ENCODE measurements at regions not wholly inside any gene's neighbourhood (a gene's known extent, or its start where the extent isn't known, plus 50 kb on each side); places are given as distances from the start of the nearest gene placed in this dataset.

DNA sequence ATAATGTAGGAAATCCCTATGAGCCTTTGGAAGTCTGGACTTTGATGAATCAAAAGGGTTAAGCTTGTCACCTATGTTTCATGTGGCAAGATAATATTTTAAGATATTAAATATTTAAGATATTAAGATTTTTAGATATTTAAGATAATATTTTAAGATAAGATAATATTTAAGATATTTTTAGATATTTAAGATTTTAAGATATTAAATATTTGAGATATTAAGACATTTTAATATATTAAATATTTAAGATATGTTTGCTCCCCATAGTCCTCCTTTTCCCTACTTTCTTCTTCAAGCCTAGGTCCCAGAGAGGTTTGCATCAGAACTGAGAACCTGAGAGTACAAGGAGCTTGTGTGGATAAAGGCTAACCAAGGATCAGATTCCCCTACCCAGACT is 478.4 kb upstream of the IGFBP7 start:
- H4K20me1 ChIP-seq: no peaks in the 10 kb centered on the region
- no peak overlapping the region for H3K4me3 ChIP-seq
- no peaks in the 10 kb centered on the region for H3K27me3 ChIP-seq
- TF ChIP-seq Cebpa-rat (IDR thresholded peaks at IDR 0.05): no peak
- no peak overlapping the region for H3K4me2 ChIP-seq
- no peaks in the 10 kb centered on the region for H3K36me3 ChIP-seq
- no peak overlapping the region for H3K9ac ChIP-seq
- no peak overlapping the region for H3K27ac ChIP-seq
- H3K9me3 ChIP-seq: no peaks in the 10 kb centered on the region
- no peaks in the 10 kb centered on the region for H3K4me1 ChIP-seq

DNA sequence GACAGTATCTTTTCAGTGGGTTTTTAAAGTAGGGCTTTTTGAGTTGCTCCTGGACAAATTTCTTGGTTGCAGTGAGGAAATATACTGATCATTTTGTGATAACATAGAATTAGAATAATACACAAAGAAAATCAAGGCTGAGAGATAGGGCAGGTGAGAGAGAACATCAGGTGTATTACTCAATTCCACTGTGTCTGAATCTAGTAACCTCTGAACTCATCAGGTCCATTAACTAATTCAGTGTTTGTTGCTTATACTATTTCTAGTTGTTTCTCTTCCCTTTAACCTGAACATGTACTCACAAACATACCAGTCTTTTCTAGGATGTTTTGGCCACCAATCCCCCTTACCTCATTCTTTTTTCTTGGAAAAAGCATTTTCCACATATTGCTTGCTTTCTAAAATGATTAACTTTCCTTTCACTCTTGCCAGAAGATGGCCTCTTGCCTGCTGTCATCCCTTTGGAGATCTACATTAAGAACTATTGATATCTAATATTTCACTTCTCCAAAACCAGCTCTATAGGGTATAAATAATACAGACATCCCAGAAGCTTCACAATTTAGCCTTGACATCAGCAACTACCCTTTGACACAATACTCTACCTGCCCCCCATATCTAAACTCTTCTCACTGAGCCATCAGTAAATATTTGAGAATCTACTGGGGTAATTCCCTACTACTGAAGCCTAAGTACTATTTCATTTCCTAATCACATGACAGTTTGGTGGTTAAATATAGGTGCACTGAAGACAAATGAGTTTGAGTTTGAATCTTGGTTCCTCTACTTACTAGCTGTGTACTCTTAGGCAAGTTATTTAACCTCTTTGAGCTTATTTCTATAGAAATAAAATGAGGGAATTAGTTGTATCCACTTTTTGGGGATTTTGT is 470.8 kb upstream of the IGFBP7 start:
- Histone ChIP-seq H3K9ac (no peak overlapping the region), H3K4me1 (no peaks in the 10 kb centered on the region), H3K4me2 (no peak overlapping the region), H4K20me1 (no peaks in the 10 kb centered on the region), H3K27me3 (no peaks in the 10 kb centered on the region), H3K9me3 (no peaks in the 10 kb centered on the region), H3K36me3 (no peaks in the 10 kb centered on the region), H3K27ac (no peak overlapping the region), H3K4me3 (no peak overlapping the region)
- no peak for TF ChIP-seq Cebpa-rat (IDR thresholded peaks at IDR 0.05)

DNA sequence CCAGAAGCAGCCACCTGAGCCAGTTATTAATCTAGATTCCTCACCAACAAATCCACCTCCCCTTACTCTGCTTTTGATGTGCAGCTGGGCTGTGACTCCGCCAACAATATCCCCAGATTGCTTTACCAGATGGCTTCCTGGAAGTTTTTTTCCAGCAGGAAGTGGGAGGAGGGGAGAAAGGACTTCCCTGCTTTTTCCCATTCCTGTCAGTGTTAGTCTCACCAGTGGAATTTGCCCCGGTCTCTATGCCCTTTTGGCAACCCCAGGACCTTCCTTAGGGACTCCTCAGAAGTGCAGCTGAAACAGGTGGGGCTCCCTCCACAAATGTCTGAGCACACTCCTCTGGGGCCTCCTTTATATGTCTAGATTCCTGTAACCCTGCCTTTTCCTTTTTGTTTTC is 465.2 kb upstream of the IGFBP7 start:
- Histone ChIP-seq H3K9me3 (no peaks in the 10 kb centered on the region), H3K9ac (no peak overlapping the region), H3K27ac (no peak overlapping the region), H3K4me1 (no peaks in the 10 kb centered on the region), H3K27me3 (no peaks in the 10 kb centered on the region), H4K20me1 (no peaks in the 10 kb centered on the region), H3K4me3 (no peak overlapping the region), H3K36me3 (no peaks in the 10 kb centered on the region), H3K4me2 (no peak overlapping the region)
- no peak for TF ChIP-seq Cebpa-rat (IDR thresholded peaks at IDR 0.05)

DNA sequence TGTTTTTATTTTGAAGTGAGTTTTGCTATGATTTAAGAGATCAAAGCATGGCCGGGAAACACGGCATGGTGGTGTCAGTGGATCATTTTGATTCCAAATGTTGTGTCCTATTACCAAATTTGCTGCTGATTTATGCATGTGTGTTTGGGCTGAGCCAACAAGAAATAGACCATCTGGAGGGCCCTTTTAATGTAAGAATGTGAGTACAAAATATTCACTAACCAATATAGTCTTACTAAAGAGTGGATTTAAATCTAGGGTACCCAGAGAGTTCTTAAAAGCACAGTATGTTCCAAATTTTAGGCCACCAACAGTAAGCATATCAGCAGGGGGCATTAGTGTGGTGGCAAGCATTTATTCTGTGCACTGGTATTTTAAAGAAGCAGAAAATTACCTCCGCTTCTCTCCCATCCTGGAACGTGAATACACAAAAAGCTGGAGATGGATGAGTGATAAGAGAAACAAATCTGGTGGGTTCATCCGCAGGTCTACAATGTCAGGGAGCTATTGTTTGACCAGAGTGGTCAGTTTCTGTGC is 444.4 kb upstream of the IGFBP7 start:
- no peak overlapping the region for H3K27ac ChIP-seq
- H3K9ac ChIP-seq: no peak overlapping the region
- H3K4me2 ChIP-seq: no peak overlapping the region
- H3K4me1 ChIP-seq: no peaks in the 10 kb centered on the region
- no peaks in the 10 kb centered on the region for H3K9me3 ChIP-seq
- no peaks in the 10 kb centered on the region for H4K20me1 ChIP-seq
- TF ChIP-seq Cebpa-rat (IDR thresholded peaks at IDR 0.05): no peak
- H3K27me3 ChIP-seq: no peaks in the 10 kb centered on the region
- H3K4me3 ChIP-seq: no peak overlapping the region
- no peaks in the 10 kb centered on the region for H3K36me3 ChIP-seq

DNA sequence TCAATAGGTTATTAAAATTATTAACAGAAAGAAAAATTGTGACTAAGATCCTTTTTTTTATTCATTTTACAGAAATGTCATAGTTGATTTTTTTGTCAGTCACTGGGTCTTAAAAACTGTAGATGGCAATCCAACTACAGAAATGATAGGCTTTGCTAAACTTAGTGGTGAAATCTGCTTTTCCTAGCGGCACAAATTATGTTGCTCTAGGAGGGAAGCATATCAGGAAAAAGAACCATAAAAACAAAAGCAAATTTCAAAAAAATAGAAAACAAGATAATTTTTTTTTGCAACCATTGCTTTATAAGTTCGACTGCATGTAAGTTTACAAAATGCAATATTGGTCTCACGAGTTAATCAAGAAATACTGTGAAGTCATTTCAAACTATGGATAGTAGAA is 443.5 kb upstream of the IGFBP7 start:
- Histone ChIP-seq H3K4me2 (no peak overlapping the region), H3K4me1 (no peaks in the 10 kb centered on the region), H3K27ac (no peak overlapping the region), H3K9me3 (no peaks in the 10 kb centered on the region), H4K20me1 (no peaks in the 10 kb centered on the region), H3K36me3 (no peaks in the 10 kb centered on the region), H3K9ac (no peak overlapping the region), H3K4me3 (no peak overlapping the region), H3K27me3 (no peaks in the 10 kb centered on the region)
- no peak for TF ChIP-seq Cebpa-rat (IDR thresholded peaks at IDR 0.05)

DNA sequence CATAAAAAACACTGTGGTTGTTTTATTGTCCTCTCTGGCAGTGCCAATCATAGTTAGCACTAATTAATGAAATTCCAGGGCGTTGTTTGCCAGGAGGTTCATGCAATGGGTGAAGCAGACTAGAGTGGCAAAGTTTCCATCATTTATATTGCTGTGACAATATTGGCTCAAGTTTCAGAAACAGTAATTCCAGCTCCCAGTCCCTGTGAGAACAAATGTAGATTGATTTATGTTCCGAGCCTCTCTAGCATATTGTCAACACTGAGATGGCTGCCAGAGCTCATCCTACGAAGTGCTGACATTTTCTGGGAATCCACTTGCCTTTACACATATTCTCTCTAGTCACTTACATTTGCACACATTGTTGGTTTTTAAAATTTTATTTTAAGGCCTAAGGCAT is 440.0 kb upstream of the IGFBP7 start:
- no peaks in the 10 kb centered on the region for H3K36me3 ChIP-seq
- no peaks in the 10 kb centered on the region for H3K9me3 ChIP-seq
- no peaks in the 10 kb centered on the region for H3K4me1 ChIP-seq
- no peak overlapping the region for H3K4me2 ChIP-seq
- no peak overlapping the region for H3K4me3 ChIP-seq
- no peaks in the 10 kb centered on the region for H4K20me1 ChIP-seq
- H3K9ac ChIP-seq: no peak overlapping the region
- H3K27me3 ChIP-seq: no peaks in the 10 kb centered on the region
- no peak overlapping the region for H3K27ac ChIP-seq
- no peak for TF ChIP-seq Cebpa-rat (IDR thresholded peaks at IDR 0.05)

DNA sequence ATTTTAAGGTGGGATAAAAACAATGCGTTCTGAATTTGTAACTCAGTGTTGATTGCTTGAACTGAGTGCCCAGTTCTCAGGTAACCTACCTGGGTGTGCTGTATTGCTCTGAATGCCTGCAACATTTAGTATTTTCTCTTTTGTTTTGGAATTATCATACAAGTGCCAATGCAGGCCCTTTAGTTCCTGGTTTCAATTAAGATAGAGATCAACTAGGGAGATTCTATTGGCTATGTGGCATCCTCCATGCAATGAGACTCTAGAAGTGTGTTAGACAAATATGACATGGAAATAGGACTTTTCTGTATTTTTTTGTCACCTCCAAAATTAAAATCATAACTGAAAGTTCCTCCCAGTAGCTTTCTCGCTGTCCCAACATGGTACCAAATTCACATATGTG is 438.7 kb upstream of the IGFBP7 start:
- Histone ChIP-seq H3K9ac (no peak overlapping the region), H3K4me3 (no peak overlapping the region), H3K4me1 (no peaks in the 10 kb centered on the region), H3K27me3 (no peaks in the 10 kb centered on the region), H4K20me1 (no peaks in the 10 kb centered on the region), H3K9me3 (no peaks in the 10 kb centered on the region), H3K4me2 (no peak overlapping the region), H3K27ac (no peak overlapping the region), H3K36me3 (no peaks in the 10 kb centered on the region)
- TF ChIP-seq Cebpa-rat (IDR thresholded peaks at IDR 0.05): no peak

DNA sequence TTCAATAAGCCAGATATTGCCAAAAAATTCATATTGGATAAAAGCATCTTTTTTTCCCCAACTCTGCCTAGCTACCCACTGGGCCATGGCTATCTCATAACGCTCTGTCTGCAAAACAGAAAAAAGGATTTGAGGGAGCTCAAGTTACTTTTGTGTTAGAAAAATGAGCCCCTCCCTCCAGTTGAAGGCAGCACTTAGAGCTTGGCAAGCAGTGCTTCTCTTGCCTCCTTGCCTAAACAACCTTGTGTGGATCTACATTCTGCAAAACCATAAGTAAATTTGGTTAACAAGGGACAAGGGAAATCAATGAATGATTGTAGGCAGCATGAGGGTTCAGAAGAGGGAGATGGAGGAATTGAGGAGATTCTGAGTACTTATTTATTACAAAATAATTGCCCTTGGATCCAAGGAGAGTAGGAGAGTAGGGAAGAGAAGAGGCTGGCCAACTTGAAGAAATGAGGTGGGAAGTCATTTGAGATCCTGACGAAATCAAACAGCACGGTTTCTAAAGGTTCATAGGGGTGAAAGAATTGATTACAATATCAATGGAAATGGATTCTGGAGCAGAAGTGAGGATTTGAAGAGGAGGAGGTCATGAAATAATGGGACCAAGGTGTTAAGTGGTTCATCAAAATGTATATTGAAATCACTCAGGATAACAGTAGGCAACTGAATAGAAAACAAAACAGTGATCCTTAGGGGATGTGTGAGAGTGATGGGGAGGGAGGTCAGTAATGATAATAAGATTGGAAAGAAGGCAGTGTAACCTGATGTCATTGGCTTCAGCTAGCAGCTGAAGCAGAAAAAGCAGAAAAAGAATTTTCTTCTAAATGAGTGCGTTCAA is 434.8 kb upstream of the IGFBP7 start:
- H3K27ac ChIP-seq: no peak overlapping the region
- no peaks in the 10 kb centered on the region for H3K4me1 ChIP-seq
- H3K4me2 ChIP-seq: no peak overlapping the region
- no peaks in the 10 kb centered on the region for H4K20me1 ChIP-seq
- H3K4me3 ChIP-seq: no peak overlapping the region
- H3K27me3 ChIP-seq: no peaks in the 10 kb centered on the region
- TF ChIP-seq Cebpa-rat (IDR thresholded peaks at IDR 0.05): no peak
- no peak overlapping the region for H3K9ac ChIP-seq
- no peaks in the 10 kb centered on the region for H3K9me3 ChIP-seq
- no peaks in the 10 kb centered on the region for H3K36me3 ChIP-seq

DNA sequence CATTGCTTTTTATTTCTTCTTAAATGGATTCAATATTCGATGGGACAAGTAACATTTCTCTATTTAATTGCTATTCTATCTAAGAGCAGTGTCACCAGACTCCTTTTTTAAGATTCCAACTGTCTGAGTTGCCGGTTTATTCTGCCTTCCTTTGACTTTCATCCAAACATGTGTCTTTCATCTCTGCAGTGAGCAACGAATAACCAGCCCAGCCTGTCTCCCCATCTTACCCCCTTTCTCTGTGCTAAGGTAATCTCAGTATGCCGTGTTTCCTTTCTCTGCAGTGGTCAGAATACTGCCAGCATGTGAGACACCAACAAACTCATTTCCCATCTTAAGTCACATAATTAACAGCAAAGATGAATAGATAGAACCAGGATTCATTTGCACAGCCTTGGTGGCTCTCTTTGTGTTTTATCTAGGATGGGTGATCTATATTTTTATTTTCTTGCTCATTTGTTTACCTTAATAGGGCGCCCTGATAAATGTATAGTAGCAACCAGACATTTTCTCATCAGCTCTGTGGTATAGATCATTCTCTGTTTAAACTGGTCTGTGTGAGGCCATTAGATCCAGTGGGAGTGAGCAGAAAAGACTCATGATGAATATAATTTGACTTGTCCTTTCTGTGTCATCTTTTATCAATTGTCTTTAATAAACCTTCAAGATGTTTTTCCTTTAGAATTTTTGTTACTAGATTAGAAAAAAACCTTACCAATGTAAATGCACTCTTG is 394.8 kb upstream of the IGFBP7 start:
- Histone ChIP-seq H3K27ac (no peak overlapping the region), H3K9me3 (no peaks in the 10 kb centered on the region), H3K36me3 (no peaks in the 10 kb centered on the region), H3K4me1 (peaks cover 30% of the 10 kb centered on the region), H3K4me2 (peak overlapping the region; percentile 41), H3K27me3 (no peaks in the 10 kb centered on the region), H4K20me1 (no peaks in the 10 kb centered on the region), H3K4me3 (no peak overlapping the region), H3K9ac (no peak overlapping the region)
- TF ChIP-seq Cebpa-rat (IDR thresholded peaks at IDR 0.05): no peak

Data from BLaER1 (cell line).